DND-41 (cell line): ENCODE measurements at regions not wholly inside any gene's neighbourhood (a gene's known extent, or its start where the extent isn't known, plus 50 kb on each side); places are given as distances from the start of the nearest gene placed in this dataset.

Experiments
- ATAC-seq: fragments of 200-7000 bp; cut with Tn5 transposase; 3 replicates; pipeline ENCODE4 v1.9.1; 2021; ENCODE audit warnings: low read depth; ENCODE audit not compliant: insufficient read depth
- DNase-seq: peaks from one replicate; pipeline ENCODE4 v3.0.0-alpha.2; 2020
- H2AFZ ChIP-seq: 2 replicates; pipeline ENCODE4 v1.6.0; 2012; ENCODE audit warnings: low read depth, low read length
- H3K27ac ChIP-seq: 2 replicates; pipeline ENCODE4 v1.5.1; 2012; ENCODE audit warnings: low read length, inconsistent platforms
- H3K27me3 ChIP-seq: fragments of 200-600 bp; sonication (generic); 2 replicates; pipeline ENCODE4 v1.6.0; 2012; ENCODE audit warnings: low read length, mild to moderate bottlenecking, inconsistent platforms; ENCODE audit not compliant: insufficient read depth, poor library complexity
- H3K36me3 ChIP-seq: 2 replicates; pipeline ENCODE4 v1.5.1; 2012; ENCODE audit warnings: low read length, inconsistent platforms; ENCODE audit not compliant: insufficient read depth
- H3K4me1 ChIP-seq: 2 replicates; pipeline ENCODE4 v1.5.1; 2012; ENCODE audit warnings: mild to moderate bottlenecking, low read length; ENCODE audit not compliant: insufficient read depth
- H3K4me2 ChIP-seq: 2 replicates; pipeline ENCODE4 v1.6.0; 2012; ENCODE audit warnings: mild to moderate bottlenecking, moderate library complexity, low read length, inconsistent platforms; ENCODE audit not compliant: insufficient read depth
- H3K4me3 ChIP-seq, 2 experiments: fragments of 200-600 bp in 1 of 2; shearing (Covaris generic) in 1 of 2; 2 replicates each; pipeline ENCODE4 v1.5.1; 2012 to 2016; ENCODE audit warnings: inconsistent platforms in 2 of 2, low read length in 2 of 2, mild to moderate bottlenecking in 2 of 2, low read depth in 1 of 2, moderate library complexity in 1 of 2
- H3K79me2 ChIP-seq: 2 replicates; pipeline ENCODE4 v1.6.0; 2012; ENCODE audit warnings: low read length, inconsistent platforms; ENCODE audit not compliant: insufficient read depth
- H3K9ac ChIP-seq: 2 replicates; pipeline ENCODE4 v1.6.0; 2012; ENCODE audit warnings: low read depth, mild to moderate bottlenecking, inconsistent platforms, low read length, moderate library complexity
- H3K9me3 ChIP-seq: 2 replicates; pipeline ENCODE4 v1.5.1; 2012; ENCODE audit warnings: low read length, moderate library complexity, mild to moderate bottlenecking, inconsistent platforms; ENCODE audit not compliant: insufficient read depth, severe bottlenecking
- H4K20me1 ChIP-seq: 2 replicates; pipeline ENCODE4 v1.6.0; 2012; ENCODE audit warnings: low read length; ENCODE audit not compliant: insufficient read depth
- EZH2 ChIP-seq: IDR thresholded peaks from 3 replicates; pipeline ENCODE4 v1.6.1; 2012; ENCODE audit warnings: borderline replicate concordance, low read depth, mild to moderate bottlenecking, moderate library complexity, low read length, inconsistent platforms; ENCODE audit not compliant: severe bottlenecking
- TF ChIP-seq, protein P1 (sequence below): IDR thresholded peaks from 2 replicates; pipeline ENCODE4 v1.5.1; 2012; ENCODE audit warnings: borderline replicate concordance, low read length, moderate library complexity, mild to moderate bottlenecking; ENCODE audit not compliant: poor library complexity, severe bottlenecking; ENCODE audit errors: extremely low read depth

DNA sequence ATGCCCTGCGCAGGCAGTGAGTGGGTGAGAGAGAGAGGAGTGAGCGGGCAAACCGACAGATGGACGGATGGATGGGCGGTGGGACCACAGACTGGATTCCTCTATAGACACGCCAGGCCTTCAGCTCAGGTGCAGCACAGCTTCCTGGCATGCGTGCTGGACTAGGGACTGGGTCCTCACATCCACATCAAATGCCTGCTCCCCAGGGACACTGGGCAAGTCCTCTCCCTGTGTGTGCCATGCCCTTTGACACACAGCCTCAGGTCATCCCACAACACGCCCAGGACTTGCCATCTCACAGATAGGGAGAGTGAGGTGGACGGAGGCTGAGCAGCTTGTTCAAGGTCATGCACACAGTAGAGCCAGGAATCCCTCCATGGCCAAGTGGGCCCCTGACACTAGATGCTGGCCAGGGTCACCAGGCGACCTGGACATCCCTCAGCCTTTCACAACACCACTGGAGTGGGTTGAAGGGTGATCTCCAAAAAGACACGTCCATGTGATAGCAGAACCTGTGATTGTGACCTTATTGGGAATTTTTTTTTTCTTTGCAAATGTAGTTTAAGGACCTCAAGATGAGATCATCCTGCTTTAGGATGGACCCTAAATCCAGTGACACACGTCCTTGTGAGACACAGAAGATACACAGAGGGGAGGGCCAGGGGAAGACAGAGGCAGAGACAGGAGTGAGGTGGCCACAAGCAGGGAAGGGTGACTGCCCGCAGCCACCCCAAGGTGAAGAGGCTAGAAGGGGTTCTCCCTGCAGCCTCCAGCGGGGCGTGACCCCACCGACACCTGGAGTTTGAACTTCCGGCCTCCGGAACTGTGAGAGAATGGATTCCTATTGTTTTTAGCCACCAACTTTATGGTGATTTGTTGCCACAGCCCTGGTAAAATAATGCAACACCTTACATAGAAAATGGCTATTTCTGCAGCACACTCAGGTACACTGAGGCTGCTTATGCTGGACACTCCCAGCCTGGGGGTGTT lies 155.0 kb upstream of the CHST15 start:
- no peaks in the 10 kb centered on the region for H3K4me1 ChIP-seq
- no peak overlapping the region for H3K27ac ChIP-seq
- H3K79me2 ChIP-seq: no peaks in the 10 kb centered on the region
- no peak overlapping the region for H3K4me2 ChIP-seq
- no peak for TF ChIP-seq EZH2
- TF ChIP-seq, protein P1, sequence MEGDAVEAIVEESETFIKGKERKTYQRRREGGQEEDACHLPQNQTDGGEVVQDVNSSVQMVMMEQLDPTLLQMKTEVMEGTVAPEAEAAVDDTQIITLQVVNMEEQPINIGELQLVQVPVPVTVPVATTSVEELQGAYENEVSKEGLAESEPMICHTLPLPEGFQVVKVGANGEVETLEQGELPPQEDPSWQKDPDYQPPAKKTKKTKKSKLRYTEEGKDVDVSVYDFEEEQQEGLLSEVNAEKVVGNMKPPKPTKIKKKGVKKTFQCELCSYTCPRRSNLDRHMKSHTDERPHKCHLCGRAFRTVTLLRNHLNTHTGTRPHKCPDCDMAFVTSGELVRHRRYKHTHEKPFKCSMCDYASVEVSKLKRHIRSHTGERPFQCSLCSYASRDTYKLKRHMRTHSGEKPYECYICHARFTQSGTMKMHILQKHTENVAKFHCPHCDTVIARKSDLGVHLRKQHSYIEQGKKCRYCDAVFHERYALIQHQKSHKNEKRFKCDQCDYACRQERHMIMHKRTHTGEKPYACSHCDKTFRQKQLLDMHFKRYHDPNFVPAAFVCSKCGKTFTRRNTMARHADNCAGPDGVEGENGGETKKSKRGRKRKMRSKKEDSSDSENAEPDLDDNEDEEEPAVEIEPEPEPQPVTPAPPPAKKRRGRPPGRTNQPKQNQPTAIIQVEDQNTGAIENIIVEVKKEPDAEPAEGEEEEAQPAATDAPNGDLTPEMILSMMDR: no peak
- H3K4me3 ChIP-seq: no peak overlapping the region
- no peaks in the 10 kb centered on the region for H4K20me1 ChIP-seq
- no peak for DNase-seq
- no peak for ATAC-seq
- no peak overlapping the region for H2AFZ ChIP-seq
- no peaks in the 10 kb centered on the region for H3K36me3 ChIP-seq
- H3K27me3 ChIP-seq: no peaks in the 10 kb centered on the region
- H3K9me3 ChIP-seq: no peaks in the 10 kb centered on the region
- no peak overlapping the region for H3K9ac ChIP-seq

DNA sequence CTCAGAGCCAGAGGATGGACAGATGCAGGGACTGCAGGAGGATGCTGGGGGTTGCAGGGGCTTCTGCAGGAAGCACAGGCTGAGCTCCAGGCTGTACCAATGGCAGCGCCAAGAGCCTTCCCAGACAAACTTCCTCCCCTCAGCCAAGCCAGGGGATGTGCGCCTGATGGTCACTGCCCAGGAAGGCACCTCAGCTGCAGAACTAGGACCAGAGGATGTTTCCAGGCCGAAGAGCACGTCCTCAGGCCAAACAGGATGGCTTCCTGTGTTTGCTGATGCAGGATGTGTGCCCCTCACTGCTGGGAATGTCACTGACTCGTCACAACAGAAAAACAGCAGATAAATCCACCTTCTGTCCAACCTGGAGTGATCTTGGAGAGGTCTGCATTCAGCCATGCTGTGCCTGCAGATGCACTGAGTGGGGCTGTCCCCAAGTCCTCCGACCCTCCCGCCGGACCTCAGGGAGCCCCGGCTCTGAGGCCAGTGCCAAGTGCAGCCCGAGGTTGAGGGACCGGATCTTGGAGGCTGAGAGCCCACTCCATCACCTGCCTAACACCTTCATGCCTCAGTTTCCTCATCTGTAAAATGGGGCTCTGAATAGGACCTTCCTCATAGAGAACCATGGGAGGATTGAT lies 152.5 kb upstream of the CHST15 start:
- TF ChIP-seq, protein P1: no peak
- no peak for TF ChIP-seq EZH2
- Histone ChIP-seq H3K4me3 (no peak overlapping the region), H3K4me2 (no peak overlapping the region), H3K27me3 (no peaks in the 10 kb centered on the region), H3K4me1 (no peaks in the 10 kb centered on the region), H3K9me3 (no peaks in the 10 kb centered on the region), H4K20me1 (no peaks in the 10 kb centered on the region), H3K79me2 (no peaks in the 10 kb centered on the region), H3K9ac (no peak overlapping the region), H2AFZ (no peak overlapping the region), H3K36me3 (no peaks in the 10 kb centered on the region), H3K27ac (no peak overlapping the region)
- no peak for ATAC-seq
- DNase-seq: no peak

DNA sequence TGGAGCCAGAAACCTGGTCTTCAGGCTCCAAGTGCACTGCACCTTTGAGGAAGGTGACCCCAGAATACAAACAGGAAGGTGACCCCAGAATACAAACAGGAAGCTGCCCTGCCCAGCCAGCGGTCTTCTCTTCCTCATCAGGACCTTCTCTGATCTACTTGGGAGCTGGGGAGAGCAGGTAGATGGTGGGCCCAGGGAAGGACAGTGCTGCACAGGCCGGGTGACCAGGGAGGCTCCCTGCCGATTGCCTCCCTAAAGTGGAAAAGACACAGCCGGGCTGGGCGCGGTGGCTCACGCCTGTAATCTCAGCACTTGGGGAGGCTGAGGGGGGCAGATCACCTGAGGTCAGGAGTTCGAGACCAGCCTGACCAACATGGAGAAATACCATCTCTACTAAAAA lies 151.8 kb upstream of the CHST15 start:
- Histone ChIP-seq H4K20me1 (no peaks in the 10 kb centered on the region), H3K4me1 (no peaks in the 10 kb centered on the region), H3K9me3 (no peaks in the 10 kb centered on the region), H3K4me2 (no peak overlapping the region), H3K27ac (no peak overlapping the region), H3K36me3 (no peaks in the 10 kb centered on the region), H2AFZ (no peak overlapping the region), H3K27me3 (no peaks in the 10 kb centered on the region), H3K9ac (no peak overlapping the region), H3K4me3 (no peak overlapping the region), H3K79me2 (no peaks in the 10 kb centered on the region)
- TF ChIP-seq, protein P1: no peak
- TF ChIP-seq EZH2: no peak
- no peak for ATAC-seq
- no peak for DNase-seq
